ENCODE measurements at regions not wholly inside any gene's neighbourhood (a gene's known extent, or its start where the extent isn't known, plus 50 kb on each side); places are given as distances from the start of the nearest gene placed in this dataset.

GRCh38 chr13:44084146-44084545 lies 204.4 kb downstream of the LACC1 start:
- TF ChIP-seq POLR2A (IDR thresholded peaks at IDR 0.05), result no peak
- no peak for TF ChIP-seq CTCF (IDR thresholded peaks at IDR 0.05)
